Thoracic aorta (tissue), 2 donors: ENCODE measurements at regions not wholly inside any gene's neighbourhood (a gene's known extent, or its start where the extent isn't known, plus 50 kb on each side); places are given as distances from the start of the nearest gene placed in this dataset.

ENCODE experiments used
- ATAC-seq: fragments of 150-250 bp; one replicate; pipeline ENCODE4 v1.8.0; 2017; ENCODE audit warnings: low read depth; ENCODE audit not compliant: insufficient number of reproducible peaks, low FRiP score
- DNase-seq: peaks from one replicate; pipeline ENCODE4 v3.0.0-alpha.2; 2020; ENCODE audit warnings: low spot score
- H3K27ac ChIP-seq, 2 donors: fragments of 200-600 bp; sonication (generic); 1 replicate in 1 of 2; 2 replicates in 1 of 2; pipeline ENCODE4 v1.5.1; 2016; ENCODE audit warnings: mild to moderate bottlenecking in 2 of 2, moderate library complexity in 2 of 2
- H3K27me3 ChIP-seq: fragments of 200-600 bp; sonication (generic); replicated peaks from 2 replicates; pipeline ENCODE4 v1.6.0; 2016; ENCODE audit warnings: mild to moderate bottlenecking; ENCODE audit not compliant: insufficient read depth
- H3K36me3 ChIP-seq: fragments of 200-600 bp; sonication (generic); one replicate; pipeline ENCODE4 v1.5.1; 2016
- H3K4me1 ChIP-seq, 2 donors: fragments of 200-600 bp; sonication (generic); 1 replicate in 1 of 2; 2 replicates in 1 of 2; pipeline versions ENCODE4 v1.5.1 to v1.6.0; 2016; ENCODE audit warnings: low read depth in 2 of 2, mild to moderate bottlenecking in 1 of 2; ENCODE audit not compliant: control insufficient read depth in 1 of 2
- H3K4me3 ChIP-seq: fragments of 200-600 bp; sonication (generic); 2 replicates; pipeline ENCODE4 v1.5.1; 2016; ENCODE audit warnings: mild to moderate bottlenecking
- H3K9me3 ChIP-seq: fragments of 200-600 bp; sonication (generic); 2 replicates; pipeline ENCODE4 v1.5.1; 2016
- TF ChIP-seq, protein P1 (sequence below): fragments of 200-600 bp; sonication (generic); IDR thresholded peaks from one replicate; pipeline ENCODE4 v1.5.1; 2019; ENCODE audit warnings: antibody characterized with exemption

- Histone ChIP-seq H3K36me3 (no peaks in the 10 kb centered on the region), H3K27me3 (no peaks in the 10 kb centered on the region), H3K9me3 (no peaks in the 10 kb centered on the region), H3K27ac (no peak overlapping the region), H3K4me1 (peaks cover 0 to 5% of the 10 kb centered on the region in 2 donors), H3K4me3 (no peak overlapping the region)
- DNase-seq, result no peak
- no peak for ATAC-seq
- TF ChIP-seq, protein P1, sequence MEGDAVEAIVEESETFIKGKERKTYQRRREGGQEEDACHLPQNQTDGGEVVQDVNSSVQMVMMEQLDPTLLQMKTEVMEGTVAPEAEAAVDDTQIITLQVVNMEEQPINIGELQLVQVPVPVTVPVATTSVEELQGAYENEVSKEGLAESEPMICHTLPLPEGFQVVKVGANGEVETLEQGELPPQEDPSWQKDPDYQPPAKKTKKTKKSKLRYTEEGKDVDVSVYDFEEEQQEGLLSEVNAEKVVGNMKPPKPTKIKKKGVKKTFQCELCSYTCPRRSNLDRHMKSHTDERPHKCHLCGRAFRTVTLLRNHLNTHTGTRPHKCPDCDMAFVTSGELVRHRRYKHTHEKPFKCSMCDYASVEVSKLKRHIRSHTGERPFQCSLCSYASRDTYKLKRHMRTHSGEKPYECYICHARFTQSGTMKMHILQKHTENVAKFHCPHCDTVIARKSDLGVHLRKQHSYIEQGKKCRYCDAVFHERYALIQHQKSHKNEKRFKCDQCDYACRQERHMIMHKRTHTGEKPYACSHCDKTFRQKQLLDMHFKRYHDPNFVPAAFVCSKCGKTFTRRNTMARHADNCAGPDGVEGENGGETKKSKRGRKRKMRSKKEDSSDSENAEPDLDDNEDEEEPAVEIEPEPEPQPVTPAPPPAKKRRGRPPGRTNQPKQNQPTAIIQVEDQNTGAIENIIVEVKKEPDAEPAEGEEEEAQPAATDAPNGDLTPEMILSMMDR, result no peak
These were observed 51.8 kb upstream of the AGR3 start for GRCh38 chr7:16933296-16934279.

DNA sequence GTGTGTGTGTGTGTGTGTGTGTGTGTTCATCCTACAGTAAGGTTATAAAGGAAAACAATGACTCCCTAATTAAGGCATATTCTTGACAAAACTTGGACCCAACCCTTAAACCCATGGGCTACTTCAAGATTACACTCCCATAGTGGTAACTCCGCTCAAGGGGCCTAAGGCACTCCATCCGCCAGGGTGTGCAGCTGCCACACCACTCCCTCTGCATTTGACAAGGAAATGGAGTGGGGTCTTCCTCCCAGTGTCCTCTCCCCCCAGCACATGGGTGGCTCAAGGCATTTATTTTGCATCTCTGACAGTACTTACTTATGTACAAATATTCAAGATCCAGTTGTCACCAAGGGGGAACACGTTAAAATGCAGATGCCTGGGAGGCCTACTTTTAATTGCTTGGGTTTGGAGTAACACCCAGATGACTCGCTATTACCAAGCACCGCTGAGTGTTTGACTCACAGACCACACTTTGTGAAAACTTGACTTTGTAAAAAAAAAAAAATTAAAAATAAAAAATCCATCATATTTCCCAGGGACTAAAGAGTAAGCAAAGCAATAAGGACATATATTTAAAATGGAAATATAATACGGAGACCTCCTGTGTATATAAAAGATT, 53.0 kb upstream of the AGR3 start:
- ATAC-seq (no peak), DNase-seq (no peak)
- H3K27ac ChIP-seq, result no peak overlapping the region
- no peaks in the 10 kb centered on the region for H3K9me3 ChIP-seq
- H3K4me1 ChIP-seq, result peaks cover 0 to 5% of the 10 kb centered on the region in 2 donors
- no peak overlapping the region for H3K4me3 ChIP-seq
- H3K36me3 ChIP-seq, result no peaks in the 10 kb centered on the region
- TF ChIP-seq, protein P1, result no peak
- H3K27me3 ChIP-seq, result no peaks in the 10 kb centered on the region

DNA sequence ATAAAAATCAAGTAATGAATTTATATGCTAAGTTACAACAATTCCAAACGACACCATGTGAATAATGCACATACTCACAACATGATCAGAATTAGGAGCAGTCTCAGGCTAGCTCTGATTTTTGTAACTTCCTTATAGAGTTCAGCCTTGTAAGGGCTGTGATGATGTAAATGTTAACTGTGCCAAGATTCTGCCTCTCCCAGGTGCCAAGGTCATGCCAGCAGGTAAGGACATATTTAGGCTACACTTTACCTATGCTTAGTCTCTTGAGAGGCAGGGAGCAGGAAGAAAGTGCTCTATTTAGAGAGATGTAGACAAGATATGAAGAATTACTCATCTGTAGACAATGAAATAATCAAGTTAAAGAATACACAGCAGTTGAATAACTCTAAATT, 53.6 kb upstream of the AGR3 start:
- ATAC-seq (no peak), DNase-seq (no peak)
- Histone ChIP-seq H3K4me3 (no peak overlapping the region), H3K36me3 (no peaks in the 10 kb centered on the region), H3K9me3 (no peaks in the 10 kb centered on the region), H3K4me1 (peaks cover 0 to 5% of the 10 kb centered on the region in 2 donors), H3K27ac (no peak overlapping the region), H3K27me3 (no peaks in the 10 kb centered on the region)
- TF ChIP-seq, protein P1, result no peak

DNA sequence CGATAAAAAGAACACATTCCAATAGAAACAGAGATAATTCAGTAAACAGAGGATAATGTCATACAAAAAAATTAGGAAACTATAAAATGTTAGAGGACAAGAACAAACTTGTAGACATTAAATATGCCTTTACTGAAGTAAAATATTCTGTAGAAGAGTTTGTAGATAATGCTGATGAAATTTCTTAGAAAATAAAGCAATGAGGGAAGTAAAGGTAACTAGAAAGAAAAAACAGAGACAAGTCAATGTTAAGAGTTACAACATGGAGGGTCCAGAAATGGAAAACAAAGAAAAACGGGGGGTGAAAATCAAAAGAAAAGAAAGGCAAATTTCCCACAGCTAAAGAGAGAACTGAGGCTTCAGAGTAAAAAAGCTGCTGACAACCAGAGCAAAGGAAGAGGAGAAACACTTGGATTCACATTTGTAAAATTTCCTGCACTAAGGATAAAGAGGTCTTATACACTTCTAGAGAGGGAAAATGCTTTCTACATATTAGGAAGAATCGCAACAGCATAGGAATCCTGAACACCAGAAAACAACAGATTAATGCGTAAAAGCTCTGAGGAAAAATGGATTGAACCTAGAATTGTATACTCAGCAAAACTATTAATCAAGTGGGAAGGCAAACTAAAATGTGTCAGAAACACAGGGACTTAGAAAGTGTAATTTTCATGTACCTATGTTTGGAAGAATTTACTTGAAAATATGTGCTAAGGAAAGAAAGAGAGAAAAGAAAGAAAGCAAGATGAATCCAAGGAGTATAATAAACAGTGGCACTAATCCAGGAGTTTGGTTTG, 55.0 kb upstream of the AGR3 start:
- H3K27ac ChIP-seq, result no peak overlapping the region
- no peaks in the 10 kb centered on the region for H3K9me3 ChIP-seq
- no peaks in the 10 kb centered on the region for H3K36me3 ChIP-seq
- H3K4me1 ChIP-seq, result peaks cover 0 to 5% of the 10 kb centered on the region in 2 donors
- no peak for ATAC-seq
- TF ChIP-seq, protein P1, result no peak
- H3K4me3 ChIP-seq, result no peak overlapping the region
- DNase-seq, result no peak
- H3K27me3 ChIP-seq, result no peaks in the 10 kb centered on the region

DNA sequence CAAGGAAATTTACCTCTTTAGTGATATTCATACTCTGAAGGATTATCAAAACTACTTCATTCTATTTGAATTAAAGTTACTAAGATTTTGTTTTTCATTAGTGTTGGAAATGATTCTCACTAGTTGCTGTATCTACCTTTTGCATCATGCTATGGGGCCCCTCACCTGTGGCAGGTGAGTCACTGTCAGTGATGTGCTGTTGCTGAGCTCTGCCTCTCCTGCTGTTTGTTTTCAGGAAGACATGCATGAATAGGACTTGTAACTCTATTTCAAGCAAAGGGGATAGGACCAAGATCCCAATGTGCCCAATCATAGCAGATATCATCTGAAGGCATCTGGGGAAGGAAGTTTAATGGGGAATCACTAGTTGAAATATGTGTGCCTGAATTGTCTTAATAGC, 57.4 kb upstream of the AGR3 start:
- Histone ChIP-seq H3K27ac (no peak overlapping the region), H3K36me3 (no peaks in the 10 kb centered on the region), H3K27me3 (no peaks in the 10 kb centered on the region), H3K4me3 (no peak overlapping the region), H3K9me3 (no peaks in the 10 kb centered on the region), H3K4me1 (no peaks in the 10 kb centered on the region)
- no peak for DNase-seq
- TF ChIP-seq, protein P1, result no peak
- ATAC-seq, result no peak
